Testis (tissue), 2 donors: ENCODE measurements at regions not wholly inside any gene's neighbourhood (a gene's known extent, or its start where the extent isn't known, plus 50 kb on each side); places are given as distances from the start of the nearest gene placed in this dataset.

Experiments
- POLR2A ChIP-seq: fragments of 450-650 bp; IDR thresholded peaks from one replicate; pipeline ENCODE4 v1.6.1; 2017; ENCODE audit warnings: antibody characterized with exemption, mild to moderate bottlenecking, moderate library complexity
- TF ChIP-seq, protein P1 (sequence below), 3 experiments: fragments of 450-650 bp in 2 of 3; fragments of 200-600 bp in 1 of 3; sonication (generic) in 1 of 3; IDR thresholded peaks; one replicate each; pipeline ENCODE4 v1.5.1; 2016 to 2019; ENCODE audit warnings: antibody characterized with exemption in 3 of 3, mild to moderate bottlenecking in 2 of 3, moderate library complexity in 1 of 3

DNA sequence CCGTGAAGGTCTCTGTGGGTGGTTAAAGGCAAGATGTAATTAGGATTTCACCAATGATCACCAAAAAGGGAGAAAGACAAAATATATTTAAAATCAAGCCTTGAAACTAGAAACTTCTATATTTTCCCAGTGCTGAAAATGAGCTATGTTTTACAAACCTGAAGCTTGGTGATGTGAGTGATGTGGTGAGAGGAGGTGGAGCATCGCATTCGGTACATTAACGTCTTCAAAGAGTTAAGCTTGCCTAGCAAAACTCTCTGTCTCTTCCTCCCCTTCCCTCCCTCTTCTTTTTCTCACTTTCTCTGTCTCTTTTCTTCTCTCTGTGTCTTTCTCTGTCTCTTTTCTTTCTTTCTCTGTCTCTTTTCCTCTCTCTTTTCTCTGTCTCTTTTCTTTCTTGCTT, 347.3 kb upstream of the IRX2 start:
- no peak for TF ChIP-seq POLR2A
- TF ChIP-seq, protein P1, sequence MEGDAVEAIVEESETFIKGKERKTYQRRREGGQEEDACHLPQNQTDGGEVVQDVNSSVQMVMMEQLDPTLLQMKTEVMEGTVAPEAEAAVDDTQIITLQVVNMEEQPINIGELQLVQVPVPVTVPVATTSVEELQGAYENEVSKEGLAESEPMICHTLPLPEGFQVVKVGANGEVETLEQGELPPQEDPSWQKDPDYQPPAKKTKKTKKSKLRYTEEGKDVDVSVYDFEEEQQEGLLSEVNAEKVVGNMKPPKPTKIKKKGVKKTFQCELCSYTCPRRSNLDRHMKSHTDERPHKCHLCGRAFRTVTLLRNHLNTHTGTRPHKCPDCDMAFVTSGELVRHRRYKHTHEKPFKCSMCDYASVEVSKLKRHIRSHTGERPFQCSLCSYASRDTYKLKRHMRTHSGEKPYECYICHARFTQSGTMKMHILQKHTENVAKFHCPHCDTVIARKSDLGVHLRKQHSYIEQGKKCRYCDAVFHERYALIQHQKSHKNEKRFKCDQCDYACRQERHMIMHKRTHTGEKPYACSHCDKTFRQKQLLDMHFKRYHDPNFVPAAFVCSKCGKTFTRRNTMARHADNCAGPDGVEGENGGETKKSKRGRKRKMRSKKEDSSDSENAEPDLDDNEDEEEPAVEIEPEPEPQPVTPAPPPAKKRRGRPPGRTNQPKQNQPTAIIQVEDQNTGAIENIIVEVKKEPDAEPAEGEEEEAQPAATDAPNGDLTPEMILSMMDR (IDR thresholded peaks at IDR 0.05), result no peak
